SKM-1 treated with dmso at 0.1 percent for 144 hours (cell line): ENCODE measurements at regions not wholly inside any gene's neighbourhood (a gene's known extent, or its start where the extent isn't known, plus 50 kb on each side); places are given as distances from the start of the nearest gene placed in this dataset.

ENCODE experiments used
- DNase-seq: peaks from one replicate; lab custom pipeline; 2025; ENCODE audit not compliant: unreplicated experiment; lab: John Stamatoyannopoulos, UW

- no peak for DNase-seq
Observed at GRCh38 chr16:24414534-24414933, 124.8 kb upstream of the RBBP6 start.

DNA sequence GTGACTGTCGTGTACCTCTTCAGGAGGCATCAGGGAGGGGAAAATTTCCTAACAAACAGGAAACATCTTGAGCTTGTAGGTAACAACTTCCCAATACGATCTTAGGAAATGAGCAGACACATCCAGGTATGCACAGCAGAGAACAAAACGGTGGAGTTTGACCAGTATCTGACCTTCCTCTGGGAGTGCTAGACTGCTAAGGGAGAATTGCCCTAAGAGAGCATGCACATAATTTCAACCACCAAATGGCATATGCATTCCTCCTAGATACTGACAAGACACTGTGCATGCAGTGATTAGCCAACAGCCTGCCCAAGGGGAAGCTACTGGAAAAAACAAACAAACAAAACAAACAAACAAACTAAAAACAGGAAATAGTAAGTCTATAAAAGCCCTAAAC is 120.6 kb upstream of the RBBP6 start:
- DNase-seq = no peak

GRCh38 chr16:24423312-24423711 is 116.1 kb upstream of the RBBP6 start:
- no peak for DNase-seq

- no peak for DNase-seq
Observed at GRCh38 chr16:24424364-24424763, 115.0 kb upstream of the RBBP6 start.

GRCh38 chr16:24427840-24428239 is 111.5 kb upstream of the RBBP6 start:
- DNase-seq = no peak

DNA sequence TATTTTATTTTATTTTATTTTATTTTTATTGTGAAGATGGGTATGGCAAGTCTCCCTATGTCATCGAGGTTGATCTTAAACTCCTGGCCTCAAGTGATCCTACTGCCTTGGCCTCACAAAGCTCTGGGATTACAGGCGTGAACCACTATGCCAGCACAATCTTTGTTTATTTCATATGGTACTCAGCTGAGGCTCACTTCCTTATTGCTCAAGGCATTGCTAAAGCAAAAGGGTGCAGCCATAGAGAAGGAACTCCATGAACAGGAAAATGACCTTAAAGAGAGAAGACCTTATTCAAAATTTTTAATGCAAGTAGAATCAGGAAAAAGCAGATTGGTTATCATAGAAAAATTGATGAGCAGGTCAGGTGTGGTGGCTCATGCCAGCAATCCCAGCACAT is 110.6 kb upstream of the RBBP6 start:
- peak; percentile 7 for DNase-seq

- DNase-seq = no peak
Observed at GRCh38 chr16:24430954-24431760, 108.2 kb upstream of the RBBP6 start.

- DNase-seq = no peak
Observed at GRCh38 chr16:24433706-24434105, 105.7 kb upstream of the RBBP6 start.

DNA sequence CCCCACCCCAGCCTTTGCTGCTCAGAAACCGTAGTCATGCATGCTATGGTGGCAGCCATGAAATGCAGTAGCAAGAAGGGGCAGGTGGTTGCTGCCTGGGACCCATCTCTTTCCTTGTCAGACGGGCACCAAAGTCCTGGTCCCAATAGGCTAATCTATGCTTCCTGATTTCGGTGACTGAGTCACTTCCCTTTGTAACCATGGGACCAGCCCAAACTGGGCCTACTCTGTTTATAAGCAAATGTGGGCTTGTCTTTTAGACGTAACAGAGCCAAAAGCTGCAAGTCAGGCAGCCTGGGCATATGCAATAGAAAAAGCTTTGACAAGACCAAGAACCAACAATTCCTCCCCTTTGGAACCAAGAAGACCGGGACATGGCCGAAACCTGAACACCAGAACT is 99.1 kb upstream of the RBBP6 start:
- DNase-seq = no peak

DNA sequence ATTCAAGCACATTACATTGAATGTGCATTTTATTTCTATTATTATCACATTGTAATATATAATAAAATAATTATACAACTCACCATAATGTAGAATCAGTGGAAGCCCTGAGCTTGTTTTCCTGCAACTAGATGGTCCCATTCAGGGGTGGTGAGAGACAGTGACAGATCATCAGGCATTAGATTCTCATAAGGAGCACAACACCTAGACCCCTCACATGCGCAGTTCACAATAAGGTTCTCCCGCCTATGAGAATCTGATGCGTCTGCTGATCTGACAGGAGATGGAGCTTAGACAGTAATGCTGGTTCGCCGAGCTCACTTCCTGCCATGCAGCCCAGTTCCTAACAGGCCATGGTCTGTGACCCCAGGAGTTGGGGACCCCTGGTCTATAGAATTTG is 96.7 kb upstream of the RBBP6 start:
- DNase-seq = no peak

GRCh38 chr16:24445216-24445615 is 94.2 kb upstream of the RBBP6 start:
- DNase-seq = no peak

DNA sequence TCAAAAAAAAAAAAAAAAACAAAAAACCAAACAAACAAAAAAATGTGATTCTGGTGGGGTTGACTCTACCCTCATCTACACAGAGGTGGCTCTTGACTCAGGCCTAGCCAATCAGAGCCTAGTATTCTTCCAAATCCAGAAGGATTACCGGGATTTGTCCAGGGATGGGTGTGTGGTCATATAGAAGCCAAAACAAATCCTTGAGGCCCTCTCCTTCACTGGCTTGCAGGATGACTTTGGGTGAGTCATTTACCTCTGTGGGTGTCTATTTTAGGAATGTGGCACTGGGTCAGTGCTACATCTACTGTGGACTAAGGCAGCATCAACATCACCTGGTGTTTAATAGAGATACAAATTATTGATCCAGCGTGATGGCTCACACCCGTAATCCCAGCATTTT is 93.2 kb upstream of the RBBP6 start:
- no peak for DNase-seq

DNA sequence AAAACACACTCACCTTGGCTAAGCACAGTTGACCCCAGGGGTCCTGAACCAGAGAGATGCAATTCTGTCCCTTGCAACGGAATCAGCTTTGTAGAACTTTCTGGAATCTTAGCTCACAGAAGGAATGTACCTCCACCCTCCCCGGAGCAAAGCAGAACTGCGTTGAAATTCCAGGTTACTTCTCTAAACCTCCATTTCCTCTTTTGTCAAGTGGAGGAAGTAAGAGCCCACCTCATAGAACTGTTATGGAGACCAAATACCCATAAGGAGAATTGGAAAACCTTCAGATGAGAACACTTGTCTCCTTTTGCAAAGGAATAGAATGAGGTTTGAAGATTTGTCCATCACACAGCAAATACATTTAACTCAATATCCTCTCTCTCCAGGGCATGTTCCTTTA is 86.6 kb upstream of the RBBP6 start:
- peak; percentile 20 for DNase-seq

GRCh38 chr16:24463196-24463945 is 76.0 kb upstream of the RBBP6 start:
- no peak for DNase-seq

GRCh38 chr16:24471561-24472350 is 67.6 kb upstream of the RBBP6 start:
- peak; percentile 23 for DNase-seq

DNA sequence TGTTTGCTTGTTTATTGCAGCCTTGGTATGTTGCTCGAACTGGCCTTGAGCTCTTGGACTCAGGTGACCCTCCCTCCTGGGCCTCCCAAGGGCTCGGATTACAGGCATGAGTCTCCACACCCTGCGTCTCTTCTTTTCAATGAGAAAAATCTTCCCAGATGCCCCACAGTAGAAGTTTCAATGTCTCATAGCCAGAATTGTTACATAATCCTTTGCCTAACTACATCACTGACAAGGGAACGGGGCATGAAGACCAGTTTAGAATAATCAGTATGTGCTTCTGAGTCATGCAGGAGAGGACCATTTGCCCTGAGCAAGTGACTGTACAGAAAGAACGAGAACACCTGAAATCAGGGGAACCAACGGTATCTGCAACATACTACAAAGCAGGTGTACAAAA is 61.9 kb upstream of the RBBP6 start:
- no peak for DNase-seq

DNA sequence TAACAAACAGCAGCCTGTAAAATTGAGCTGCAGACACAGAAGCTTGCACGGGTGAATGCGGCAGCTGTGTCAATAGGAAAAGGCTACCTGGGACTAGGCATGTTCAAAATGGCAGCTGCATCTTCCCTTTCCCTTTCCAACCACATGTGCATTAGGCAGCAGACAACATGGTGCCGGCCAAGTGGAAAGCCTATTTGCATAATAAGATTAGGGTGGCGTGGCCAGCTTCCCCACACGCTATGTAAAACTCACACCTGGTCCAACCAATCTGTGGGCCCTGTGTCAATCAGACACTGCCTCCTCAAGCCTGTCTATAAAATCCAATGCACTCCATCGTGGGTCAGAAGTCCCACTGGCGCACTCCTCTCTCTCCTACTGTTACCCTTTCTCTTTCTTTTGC is 61.0 kb upstream of the RBBP6 start:
- no peak for DNase-seq

DNA sequence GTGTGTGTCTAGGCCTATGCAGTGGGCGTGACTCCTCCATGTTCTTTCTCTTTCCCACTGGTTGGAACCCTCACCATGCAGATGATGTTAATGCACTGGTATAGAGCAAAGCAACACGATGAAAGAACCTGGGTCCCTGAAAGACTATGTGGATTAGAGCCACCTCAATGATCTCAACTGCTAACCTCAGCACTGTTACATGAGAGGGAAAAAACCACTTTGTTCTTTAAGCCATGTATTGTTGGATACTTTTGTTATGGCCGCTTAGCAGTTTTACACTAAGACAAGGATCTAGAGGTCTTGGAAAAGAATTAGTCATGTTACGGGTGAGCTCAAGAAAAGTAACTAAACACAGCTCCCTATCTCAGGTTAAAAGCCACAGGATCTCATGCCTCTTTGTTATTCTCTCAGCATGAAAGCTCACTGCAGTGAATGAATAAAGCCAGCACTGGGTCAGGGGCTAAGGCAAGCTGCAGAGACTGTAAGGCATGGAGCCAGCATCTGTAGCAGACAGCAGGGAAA is 56.6 kb upstream of the RBBP6 start:
- DNase-seq = no peak

- DNase-seq = no peak
Observed at GRCh38 chr16:24488045-24488444, 51.3 kb upstream of the RBBP6 start.
